ENCODE measurements at regions not wholly inside any gene's neighbourhood (a gene's known extent, or its start where the extent isn't known, plus 50 kb on each side); places are given as distances from the start of the nearest gene placed in this dataset.

DNA sequence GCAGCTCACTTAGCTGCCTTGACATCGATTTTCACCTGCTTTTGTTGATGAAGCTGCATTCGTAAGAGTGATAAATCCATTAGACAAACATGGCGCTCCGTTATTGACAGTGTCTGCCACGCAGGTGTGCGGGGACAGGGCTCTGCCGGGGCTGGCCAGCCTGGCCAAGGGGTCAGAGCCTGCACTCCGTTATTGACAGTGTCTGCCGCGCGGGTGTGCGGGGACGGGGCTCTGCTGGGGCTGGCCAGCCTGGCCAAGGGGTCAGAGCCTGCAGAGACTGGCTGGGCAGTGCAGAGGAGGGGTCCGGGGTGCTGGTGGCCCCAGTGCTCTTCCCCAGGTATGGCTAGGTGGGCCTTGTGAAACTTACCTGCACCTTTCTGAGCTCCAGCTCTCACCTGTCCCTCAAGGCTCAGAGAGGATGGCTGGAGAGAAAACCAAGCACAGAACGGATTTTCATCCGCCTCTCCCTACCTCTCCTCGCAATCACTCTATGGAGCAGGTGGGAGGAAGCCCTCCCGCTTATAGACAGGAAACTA is 101.6 kb upstream of the B3GAT1 start:
- DNase-seq = no peak
- TF ChIP-seq POLR2A (IDR thresholded peaks at IDR 0.05; ENCODE audit: low read length) (no peak), GATA1 (IDR thresholded peaks at IDR 0.05; ENCODE audit: low read depth, low read length) (no peak)

DNA sequence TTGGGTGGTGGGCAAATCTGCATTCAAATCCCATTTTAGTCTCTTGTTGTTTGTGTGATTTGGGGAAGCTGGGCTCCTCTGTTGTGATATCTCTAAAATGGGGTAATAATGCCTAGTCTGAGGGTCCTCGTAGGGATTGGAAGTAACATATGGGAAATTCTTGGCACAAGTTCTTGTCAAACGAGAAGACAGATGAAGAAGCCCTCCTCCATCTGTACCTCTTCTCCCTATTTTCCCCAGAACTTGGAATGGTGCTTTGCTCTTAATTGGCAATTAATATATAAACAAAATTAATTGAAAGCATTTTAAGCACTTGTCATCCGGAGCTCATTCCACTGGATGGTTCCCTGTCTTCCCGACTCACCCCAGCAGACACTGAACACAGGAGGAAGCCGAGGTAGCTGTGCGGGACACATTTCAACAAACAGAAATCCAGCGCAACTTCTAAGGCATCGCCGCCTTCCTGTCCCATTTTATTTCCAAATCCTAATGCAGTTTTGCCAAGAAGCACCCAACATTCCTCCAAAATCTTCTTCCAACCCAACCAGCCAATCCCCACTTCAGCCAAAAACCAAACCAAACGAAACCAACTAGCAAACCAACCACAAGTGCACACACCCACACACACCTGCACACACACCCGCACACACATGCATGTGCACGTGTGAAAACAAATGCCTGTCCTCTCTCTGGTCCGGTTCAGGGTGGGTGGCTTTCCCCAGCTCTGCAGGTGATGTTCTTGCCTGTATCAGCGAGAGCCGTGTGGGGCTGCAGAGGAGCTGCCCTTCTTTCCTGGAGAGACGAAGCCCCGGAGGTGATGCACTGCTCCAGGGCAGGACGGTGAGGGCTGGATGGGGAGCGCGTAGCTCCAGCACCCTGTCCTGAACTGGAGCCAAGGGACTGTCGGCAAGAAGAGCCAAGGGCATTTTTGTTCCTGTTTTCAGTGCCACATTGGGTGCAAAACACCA is 100.8 kb upstream of the B3GAT1 start:
- TF ChIP-seq POLR2A (IDR thresholded peaks at IDR 0.05; ENCODE audit: low read length) = no peak
- no peak for TF ChIP-seq GATA1 (IDR thresholded peaks at IDR 0.05; ENCODE audit: low read depth, low read length)
- DNase-seq = no peak

DNA sequence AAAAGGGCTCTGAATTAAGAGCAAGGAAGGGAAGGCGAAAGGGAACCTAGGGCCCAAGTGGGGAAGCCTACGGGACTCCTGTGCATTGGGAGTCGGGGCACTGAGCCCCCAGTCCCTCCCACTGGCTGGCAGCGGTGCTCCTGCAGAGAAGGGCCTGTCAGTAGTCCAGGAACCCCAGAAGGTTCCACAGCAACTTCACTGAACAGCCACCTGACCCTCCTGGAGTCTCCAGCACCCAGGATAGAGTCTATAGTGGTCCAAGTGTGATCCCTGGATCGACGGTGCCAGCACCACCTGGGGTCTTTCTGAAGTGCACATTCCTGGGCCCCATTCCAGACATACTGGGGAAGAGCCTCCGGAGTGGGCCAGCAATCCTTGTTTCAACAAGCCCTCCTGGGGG is 100.0 kb upstream of the B3GAT1 start:
- DNase-seq = no peak
- no peak for TF ChIP-seq POLR2A (IDR thresholded peaks at IDR 0.05; ENCODE audit: low read length)
- no peak for TF ChIP-seq GATA1 (IDR thresholded peaks at IDR 0.05; ENCODE audit: low read depth, low read length)

DNA sequence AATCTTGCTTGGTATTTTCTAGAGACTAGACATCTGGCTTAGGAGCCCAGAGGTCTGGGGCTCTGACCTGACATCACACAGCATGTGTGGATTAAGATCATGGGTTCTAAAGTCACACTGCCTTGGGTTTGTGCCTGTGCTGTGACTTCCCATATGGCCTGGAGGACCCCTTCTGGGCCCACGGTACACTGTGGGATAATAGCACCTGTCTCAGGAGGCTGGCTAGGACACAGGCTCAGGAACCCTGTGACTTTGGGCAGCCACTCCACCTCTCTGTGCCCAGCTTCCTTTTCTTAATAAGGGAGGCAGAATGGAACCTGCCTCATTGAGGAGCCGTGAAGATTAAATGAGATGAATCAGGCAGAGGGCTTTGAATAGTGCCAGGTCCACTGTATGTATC is 99.2 kb upstream of the B3GAT1 start:
- no peak for TF ChIP-seq POLR2A (IDR thresholded peaks at IDR 0.05; ENCODE audit: low read length)
- TF ChIP-seq GATA1 (IDR thresholded peaks at IDR 0.05; ENCODE audit: low read depth, low read length) = no peak
- DNase-seq = no peak

DNA sequence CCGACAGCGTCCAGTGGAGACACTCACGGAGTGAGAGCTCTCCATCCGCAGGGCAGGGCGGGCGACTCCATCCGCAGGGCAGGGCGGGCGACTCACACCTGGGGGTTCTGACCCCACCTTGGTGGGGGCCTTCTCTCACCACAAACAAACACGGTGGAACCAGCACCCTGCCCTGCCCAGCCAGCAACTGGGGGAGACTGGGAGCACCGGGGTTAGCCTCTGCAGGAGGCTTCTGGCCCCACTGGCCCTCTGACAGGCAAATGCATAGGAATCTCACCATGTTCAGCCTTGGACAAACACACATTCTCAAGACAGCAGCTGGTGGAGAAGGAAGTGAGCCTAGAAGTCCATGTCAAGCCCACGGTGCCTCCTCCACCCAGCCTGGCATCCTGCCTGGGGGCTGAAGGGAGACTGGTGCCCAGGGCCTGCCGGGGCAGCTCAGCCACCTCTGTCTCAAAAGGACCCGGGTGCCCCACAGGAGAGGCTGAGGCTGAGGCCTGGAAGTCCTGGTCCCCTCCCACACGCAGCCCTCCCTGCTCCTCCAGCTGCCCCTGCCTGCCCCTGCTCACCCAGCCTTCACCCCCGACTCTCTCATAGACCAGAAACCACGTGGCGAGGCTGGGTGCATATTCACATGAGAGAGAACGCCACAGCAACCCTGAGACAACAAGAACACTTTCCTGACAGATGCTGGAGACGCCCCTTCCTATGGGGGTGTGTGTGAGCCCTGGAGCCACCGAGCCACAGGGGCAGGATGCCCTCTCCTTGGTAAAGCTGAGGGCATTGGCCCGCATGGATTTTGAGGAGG is 98.4 kb upstream of the B3GAT1 start:
- DNase-seq = no peak
- TF ChIP-seq GATA1 (IDR thresholded peaks at IDR 0.05; ENCODE audit: low read depth, low read length) = no peak
- TF ChIP-seq POLR2A (IDR thresholded peaks at IDR 0.05; ENCODE audit: low read length) = no peak

DNA sequence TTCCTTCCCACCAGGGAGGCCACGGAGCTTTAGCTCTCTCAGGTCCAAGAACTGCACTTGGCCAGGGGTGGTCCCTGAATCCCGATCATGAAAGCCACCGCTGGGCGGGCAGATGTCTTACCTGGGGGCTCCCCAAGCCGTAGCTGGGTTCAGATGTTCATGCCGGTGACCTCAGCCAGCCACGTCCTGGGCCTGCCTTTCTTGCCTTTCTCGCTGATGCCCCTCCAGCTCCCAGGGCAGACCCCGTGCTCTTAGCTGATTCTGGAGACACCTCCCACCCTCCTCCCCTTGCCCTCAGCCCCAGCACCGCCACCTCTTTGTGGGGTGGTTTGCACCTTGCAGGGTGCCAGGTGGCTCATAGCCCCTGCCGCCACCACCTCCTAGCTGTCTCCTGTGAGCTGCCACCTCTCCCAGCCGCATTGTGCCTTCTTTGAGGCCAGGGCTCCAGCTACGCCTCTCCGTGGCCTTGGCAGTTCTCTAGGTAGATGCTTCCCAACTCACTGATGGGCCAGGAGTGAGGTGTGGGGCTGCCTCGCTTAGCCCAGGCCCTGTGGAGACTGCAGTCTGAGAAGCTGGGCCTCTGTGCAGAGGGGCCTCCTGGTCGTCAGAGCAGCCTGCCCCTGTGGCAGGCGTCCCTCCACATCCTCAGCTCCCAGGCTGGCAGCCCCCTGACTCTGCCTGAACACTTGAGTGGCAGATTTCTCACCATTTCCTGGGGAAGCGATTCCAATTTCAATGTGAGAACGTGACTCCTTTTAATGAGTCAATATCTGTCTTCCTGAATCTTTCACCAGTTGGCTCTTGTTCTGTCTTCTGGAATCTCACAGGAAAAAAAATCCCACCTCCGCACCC is 97.6 kb upstream of the B3GAT1 start:
- no peak for DNase-seq
- TF ChIP-seq GATA1 (IDR thresholded peaks at IDR 0.05; ENCODE audit: low read depth, low read length) = no peak
- TF ChIP-seq POLR2A (IDR thresholded peaks at IDR 0.05; ENCODE audit: low read length) = no peak

DNA sequence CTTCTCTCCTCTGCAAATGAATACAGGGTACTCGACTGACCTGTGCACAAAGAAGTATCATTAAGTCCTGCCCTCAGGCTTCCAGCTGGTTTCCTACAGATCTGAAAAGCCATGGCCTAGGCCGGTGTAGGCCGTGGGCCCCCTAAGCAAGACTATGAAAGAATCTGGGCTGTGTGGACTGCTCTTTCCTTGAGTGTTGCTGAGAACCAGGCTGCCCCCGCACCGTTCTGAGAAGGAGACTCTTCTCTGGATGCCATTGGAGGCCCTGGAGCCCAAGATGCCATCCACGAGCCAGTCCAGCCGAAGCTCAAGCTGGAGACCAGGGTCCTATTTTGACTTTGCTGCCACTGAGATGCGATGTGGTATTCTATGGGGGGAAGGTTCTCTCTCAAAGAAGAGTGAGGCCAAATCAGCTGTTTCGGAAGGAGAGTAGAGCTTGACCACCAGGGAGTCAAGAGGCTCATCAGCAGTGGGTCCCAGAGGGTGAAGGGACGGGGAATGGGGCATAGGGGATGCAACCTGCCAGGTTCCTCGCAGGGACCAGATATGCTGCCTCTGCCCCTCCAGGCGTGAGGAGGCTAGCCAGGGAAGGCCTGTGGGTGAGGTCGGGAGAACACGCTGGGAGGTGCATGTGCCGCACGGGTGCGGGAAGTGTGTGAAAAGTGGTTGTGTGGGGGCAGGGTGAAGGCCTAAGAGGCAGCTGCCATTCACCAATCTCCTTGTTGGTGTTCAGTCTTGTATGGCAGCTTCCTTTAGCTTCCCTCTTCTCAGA is 96.4 kb upstream of the B3GAT1 start:
- no peak for TF ChIP-seq POLR2A (IDR thresholded peaks at IDR 0.05; ENCODE audit: low read length)
- DNase-seq = no peak

DNA sequence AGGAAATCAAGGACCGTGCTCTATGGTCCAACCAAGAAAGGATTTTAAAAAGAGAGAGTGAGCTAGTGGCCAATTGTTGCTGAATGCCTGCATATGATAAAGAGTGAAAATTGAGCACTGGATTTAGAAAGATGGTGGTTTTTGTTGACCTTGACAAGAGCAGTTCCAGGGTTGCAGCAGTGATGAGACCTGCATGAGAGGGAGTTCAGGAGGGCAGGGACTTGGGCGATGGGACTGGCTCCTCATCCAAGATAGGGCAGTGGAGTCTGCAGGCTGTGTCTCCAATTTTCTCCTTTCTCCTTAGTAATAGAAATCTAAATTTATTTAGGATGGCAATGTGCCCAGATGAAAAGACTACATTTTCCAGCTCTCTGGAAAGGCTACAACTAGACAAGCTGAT is 94.0 kb upstream of the B3GAT1 start:
- TF ChIP-seq GATA1 (IDR thresholded peaks at IDR 0.05; ENCODE audit: low read depth, low read length) (no peak), POLR2A (IDR thresholded peaks at IDR 0.05; ENCODE audit: low read length) (no peak)

DNA sequence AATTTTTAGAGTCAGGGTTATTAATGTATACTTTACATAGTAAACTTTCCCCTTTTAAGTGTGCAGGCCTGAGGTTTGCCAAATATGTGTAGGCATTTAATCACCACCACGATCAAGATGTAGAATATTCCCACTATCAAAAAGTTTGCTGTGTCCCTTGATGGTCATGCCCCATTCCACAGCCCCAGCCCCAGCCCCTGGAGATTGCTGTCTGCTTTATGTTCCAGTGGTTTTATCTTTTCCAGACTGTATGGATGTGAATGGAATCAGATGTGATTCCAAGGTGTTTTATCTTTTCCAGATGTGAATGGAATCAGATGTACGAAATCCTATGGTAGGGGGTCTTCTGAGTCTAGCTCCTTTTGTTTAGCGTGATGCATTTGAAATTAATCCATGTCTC is 93.1 kb upstream of the B3GAT1 start:
- TF ChIP-seq GATA1 (IDR thresholded peaks at IDR 0.05; ENCODE audit: low read depth, low read length) = no peak
- TF ChIP-seq POLR2A (IDR thresholded peaks at IDR 0.05; ENCODE audit: low read length) = no peak
- DNase-seq = no peak

More for the DNA sequence above, 94.0 kb upstream of the B3GAT1 start:
- no peak for DNase-seq

DNA sequence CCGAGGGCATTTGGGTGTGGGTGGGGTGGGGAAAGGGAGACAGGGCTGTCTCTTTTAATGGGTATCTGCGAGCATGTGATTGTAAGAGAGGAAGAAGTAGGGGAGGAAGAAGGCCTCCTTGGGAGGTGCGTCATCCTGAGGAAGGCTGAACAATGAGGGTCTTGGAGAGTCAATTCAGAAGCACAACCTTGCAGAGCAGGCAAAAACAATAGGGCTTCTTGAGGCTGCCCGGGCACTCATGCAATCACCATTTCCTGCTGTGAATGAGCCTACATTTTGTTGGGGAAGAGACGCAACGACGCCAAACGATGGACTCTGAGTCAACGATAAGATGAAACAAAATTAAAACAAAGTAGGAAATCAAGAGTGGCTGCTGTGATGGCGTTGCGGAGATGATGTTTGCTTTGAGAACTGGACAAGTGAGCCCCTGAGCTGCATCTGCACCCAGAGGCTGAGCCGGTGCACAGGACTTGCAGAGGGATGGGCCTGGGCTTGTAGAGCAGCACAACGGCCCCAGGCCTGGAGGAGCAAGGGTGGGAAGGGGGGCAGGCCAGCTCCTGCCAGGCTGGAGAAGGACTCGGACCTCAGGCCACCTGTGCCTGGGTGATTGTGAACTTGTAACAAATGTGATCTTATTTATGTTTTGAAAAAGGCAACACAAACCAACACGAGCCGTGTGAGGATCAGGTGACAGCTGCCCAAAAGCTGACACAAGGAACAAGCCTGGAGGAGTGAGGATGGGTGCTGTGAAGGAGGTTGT is 92.3 kb upstream of the B3GAT1 start:
- TF ChIP-seq POLR2A (IDR thresholded peaks at IDR 0.05; ENCODE audit: low read length) = no peak
- TF ChIP-seq GATA1 (IDR thresholded peaks at IDR 0.05; ENCODE audit: low read depth, low read length) = no peak
- DNase-seq = no peak

DNA sequence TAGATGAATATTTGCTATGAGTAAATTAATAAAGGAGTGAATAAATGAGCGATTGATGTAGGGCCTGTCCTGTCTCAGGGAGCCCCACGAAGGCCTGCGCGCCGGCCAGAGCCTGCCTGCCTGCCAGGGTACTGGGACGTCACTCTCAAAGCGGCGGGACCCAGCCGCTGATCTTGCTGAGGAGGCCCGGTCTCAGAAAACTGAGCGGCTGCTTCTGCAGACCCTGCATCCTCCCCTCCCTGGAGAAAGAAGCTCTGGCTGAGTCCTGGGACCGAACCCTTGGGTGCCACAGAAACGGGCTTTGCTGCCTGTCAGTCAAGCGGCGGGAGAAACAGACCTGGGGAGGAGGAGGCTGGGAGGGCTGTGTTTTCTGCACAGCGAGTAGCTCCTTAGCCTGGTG is 91.6 kb upstream of the B3GAT1 start:
- TF ChIP-seq POLR2A (IDR thresholded peaks at IDR 0.05; ENCODE audit: low read length) (no peak), GATA1 (IDR thresholded peaks at IDR 0.05; ENCODE audit: low read depth, low read length) (no peak)
- no peak for DNase-seq

DNA sequence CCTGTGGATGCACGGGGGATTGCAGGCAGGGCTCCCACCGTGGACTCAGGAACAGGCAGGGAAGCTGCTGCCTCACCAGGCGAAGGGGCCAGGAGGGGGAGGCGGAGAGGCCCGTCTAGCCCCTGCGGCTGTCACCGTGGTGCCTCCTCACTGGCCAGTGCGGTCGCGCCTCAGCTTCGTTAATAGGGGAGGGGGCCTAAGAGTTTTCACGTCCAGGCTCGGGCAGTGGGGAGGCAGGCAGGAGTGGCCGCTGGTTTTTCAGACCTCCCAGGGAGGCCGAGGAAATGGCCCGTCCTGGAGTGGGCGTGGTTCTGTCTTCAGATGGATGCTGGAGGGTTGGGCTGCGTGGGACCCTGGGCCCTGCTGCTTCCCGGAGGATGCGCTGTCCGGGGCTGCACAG is 91.1 kb upstream of the B3GAT1 start:
- TF ChIP-seq GATA1 (IDR thresholded peaks at IDR 0.05; ENCODE audit: low read depth, low read length) (no peak), POLR2A (IDR thresholded peaks at IDR 0.05; ENCODE audit: low read length) (no peak)
- no peak for DNase-seq
